Mesenchymal stem cell (in vitro differentiated cells and primary cell): ENCODE measurements at regions not wholly inside any gene's neighbourhood (a gene's known extent, or its start where the extent isn't known, plus 50 kb on each side); places are given as distances from the start of the nearest gene placed in this dataset.
"Not testable (repeated sequence)": the region's sequence is repeated elsewhere in the genome, so short reads cannot be mapped to it uniquely, and the experiment has no call there.

Experiments used
- DNase-seq: peaks from one replicate; pipeline ENCODE4 v3.0.0-alpha.2; 2013
- H2AFZ ChIP-seq: one replicate; pipeline ENCODE4 v1.6.1; 2013; ENCODE audit warnings: low read depth, mild to moderate bottlenecking, control low read depth, inconsistent platforms, low read length, moderate library complexity
- H2AK5ac ChIP-seq: 2 replicates; pipeline ENCODE4 v1.6.1; 2013; ENCODE audit warnings: low read length, moderate library complexity, mild to moderate bottlenecking, inconsistent platforms; ENCODE audit not compliant: severe bottlenecking
- H2BK120ac ChIP-seq: one replicate; pipeline ENCODE4 v1.6.1; 2013; ENCODE audit warnings: low read depth, mild to moderate bottlenecking, inconsistent platforms, low read length, moderate library complexity
- H2BK12ac ChIP-seq, 2 experiments: one replicate each; pipeline ENCODE4 v1.6.1; 2013; ENCODE audit warnings: inconsistent platforms in 2 of 2, low read length in 2 of 2, mild to moderate bottlenecking in 2 of 2, moderate library complexity in 2 of 2, control low read depth in 1 of 2
- H2BK15ac ChIP-seq: one replicate; pipeline ENCODE4 v1.6.1; 2013; ENCODE audit warnings: mild to moderate bottlenecking, low read depth, inconsistent platforms; ENCODE audit not compliant: poor library complexity, severe bottlenecking
- H2BK5ac ChIP-seq: 2 replicates; pipeline ENCODE4 v1.6.1; 2013; ENCODE audit warnings: low read depth, mild to moderate bottlenecking, low read length, control low read depth, inconsistent platforms; ENCODE audit not compliant: poor library complexity, severe bottlenecking
- H3K14ac ChIP-seq, 2 experiments: one replicate each; pipeline ENCODE4 v1.6.1; 2013; ENCODE audit warnings: inconsistent platforms in 2 of 2, low read length in 2 of 2, control low read depth in 1 of 2, mild to moderate bottlenecking in 1 of 2, moderate library complexity in 1 of 2
- H3K18ac ChIP-seq, 2 experiments: one replicate each; pipeline ENCODE4 v1.6.1; 2013; ENCODE audit warnings: inconsistent platforms in 2 of 2, low read length in 2 of 2, control low read depth in 1 of 2, low read depth in 1 of 2, mild to moderate bottlenecking in 1 of 2
- H3K23ac ChIP-seq, 2 experiments: one replicate each; pipeline ENCODE4 v1.6.1; 2013; ENCODE audit warnings: inconsistent platforms in 2 of 2, low read length in 2 of 2, mild to moderate bottlenecking in 2 of 2, moderate library complexity in 2 of 2, control low read depth in 1 of 2
- H3K27ac ChIP-seq: 2 replicates; pipeline ENCODE4 v1.5.1; 2013; ENCODE audit warnings: mild to moderate bottlenecking, moderate library complexity, low read length, control low read depth, inconsistent platforms; ENCODE audit not compliant: poor library complexity, severe bottlenecking
- H3K27me3 ChIP-seq, 2 experiments: 2 replicates each; pipeline versions ENCODE4 v1.6.1 to v1.7.0; 2013; ENCODE audit warnings: low read length in 2 of 2, mild to moderate bottlenecking in 2 of 2, moderate library complexity in 2 of 2, control low read depth in 1 of 2, inconsistent platforms in 1 of 2; ENCODE audit not compliant: control insufficient read depth in 1 of 2, insufficient read depth in 1 of 2
- H3K36me3 ChIP-seq, 2 experiments: 2 replicates each; pipeline versions ENCODE4 v1.6.1 to v1.7.0; 2013; ENCODE audit warnings: low read length in 2 of 2, control low read depth in 1 of 2, inconsistent platforms in 1 of 2, low read depth in 1 of 2, mild to moderate bottlenecking in 1 of 2; ENCODE audit not compliant: insufficient read depth in 2 of 2, control insufficient read depth in 1 of 2
- H3K4ac ChIP-seq, 2 experiments: one replicate each; pipeline ENCODE4 v1.6.1; 2013; ENCODE audit warnings: inconsistent platforms in 2 of 2, low read length in 2 of 2, mild to moderate bottlenecking in 2 of 2, moderate library complexity in 2 of 2, control low read depth in 1 of 2, low read depth in 1 of 2
- H3K4me1 ChIP-seq: 2 replicates; pipeline ENCODE4 v1.6.1; 2013; ENCODE audit warnings: low read depth, low read length, control low read depth; ENCODE audit not compliant: control insufficient read depth, insufficient read depth
- H3K4me2 ChIP-seq: 2 replicates; pipeline ENCODE4 v1.6.1; 2013; ENCODE audit warnings: low read length, mild to moderate bottlenecking, inconsistent platforms; ENCODE audit not compliant: poor library complexity, severe bottlenecking
- H3K4me3 ChIP-seq, 2 experiments: 2 replicates each; pipeline versions ENCODE4 v1.5.1 to v1.7.0; 2013; ENCODE audit warnings: low read length in 2 of 2, mild to moderate bottlenecking in 2 of 2, control low read depth in 1 of 2, low read depth in 1 of 2; ENCODE audit not compliant: insufficient read depth in 1 of 2
- H3K79me1 ChIP-seq: replicated peaks from 2 replicates; pipeline ENCODE4 v1.6.1; 2013; ENCODE audit warnings: mild to moderate bottlenecking, control low read depth, low read length, inconsistent platforms; ENCODE audit not compliant: poor library complexity, severe bottlenecking
- H3K9ac ChIP-seq: 2 replicates; pipeline ENCODE4 v1.7.0; 2013; ENCODE audit warnings: mild to moderate bottlenecking, low read length, moderate library complexity
- H3K9me3 ChIP-seq: 2 replicates; pipeline ENCODE4 v1.7.0; 2013; ENCODE audit warnings: mild to moderate bottlenecking, low read length; ENCODE audit not compliant: control insufficient read depth
- H4K8ac ChIP-seq: one replicate; pipeline ENCODE4 v1.6.1; 2013; ENCODE audit warnings: inconsistent platforms, mild to moderate bottlenecking, low read length, moderate library complexity
- H4K91ac ChIP-seq: one replicate; pipeline ENCODE4 v1.6.1; 2013; ENCODE audit warnings: mild to moderate bottlenecking, low read length, inconsistent platforms
- WGBS: methylation state at CpG from one replicate; pipeline ENCODE4 v1.1.7; 2013; ENCODE audit warnings: mixed read lengths; 5-methylcytosine and 5-hydroxymethylcytosine counted together

- no peak overlapping the region for H3K4me3 ChIP-seq
- no peak overlapping the region for H3K23ac ChIP-seq
- no peaks in the 10 kb centered on the region for H3K36me3 ChIP-seq
Measured at GRCh38 chr1:234889643-234890042, 239.0 kb downstream of the TOMM20 start.

GRCh38 chr1:234888247-234888646 is 240.4 kb downstream of the TOMM20 start:
- not testable (repeated sequence) for H3K4me2 ChIP-seq, H3K9ac ChIP-seq, H2BK15ac ChIP-seq, H3K18ac ChIP-seq, H3K23ac ChIP-seq, H2AK5ac ChIP-seq, H2BK12ac ChIP-seq, H3K27me3 ChIP-seq, H4K8ac ChIP-seq, H3K4me3 ChIP-seq, H3K4me1 ChIP-seq, H3K9me3 ChIP-seq, H3K14ac ChIP-seq, H2AFZ ChIP-seq, H2BK120ac ChIP-seq, H3K27ac ChIP-seq, H3K79me1 ChIP-seq, H3K36me3 ChIP-seq, H3K4ac ChIP-seq, DNase-seq, H2BK5ac ChIP-seq, H4K91ac ChIP-seq
- 95% methylated on average over 5 of the region's 5 CpGs for WGBS

More at GRCh38 chr1:234889643-234890042, 239.0 kb downstream of the TOMM20 start:
- no peak overlapping the region for H3K4me2 ChIP-seq
- no peaks in the 10 kb centered on the region for H3K9me3 ChIP-seq
- no peak overlapping the region for H2BK120ac ChIP-seq
- no peak overlapping the region for H3K14ac ChIP-seq
- no peak for DNase-seq
- H3K27ac ChIP-seq: no peak overlapping the region
- no peaks in the 10 kb centered on the region for H3K27me3 ChIP-seq
- H4K8ac ChIP-seq: no peak overlapping the region
- H2BK5ac ChIP-seq: no peak overlapping the region
- no peak overlapping the region for H3K9ac ChIP-seq
- H3K79me1 ChIP-seq: no peaks in the 10 kb centered on the region
- no peak overlapping the region for H3K4ac ChIP-seq
- H2AFZ ChIP-seq: no peak overlapping the region
- H3K4me1 ChIP-seq: peaks cover 9% of the 10 kb centered on the region
- peak overlapping the region in 1 of 2 experiments; percentile 71 for H3K18ac ChIP-seq
- peak overlapping the region in 1 of 2 experiments; percentile 51 for H2BK12ac ChIP-seq
- H2AK5ac ChIP-seq: no peak overlapping the region
- WGBS: 76% methylated on average over 7 of the region's 7 CpGs
- H4K91ac ChIP-seq: no peak overlapping the region
- H2BK15ac ChIP-seq: no peak overlapping the region

- Histone ChIP-seq H3K79me1 (no peaks in the 10 kb centered on the region), H4K8ac (no peak overlapping the region), H3K18ac (no peak overlapping the region), H2BK120ac (no peak overlapping the region), H3K14ac (peak overlapping the region in 1 of 2 experiments; percentile 44), H3K4me3 (peak overlapping the region in 1 of 2 experiments; percentile 29), H2BK12ac (no peak overlapping the region), H3K4me1 (peaks cover 5% of the 10 kb centered on the region), H3K4ac (no peak overlapping the region), H3K4me2 (no peak overlapping the region), H2BK5ac (no peak overlapping the region), H2AFZ (no peak overlapping the region), H2AK5ac (no peak overlapping the region), H3K27me3 (no peaks in the 10 kb centered on the region), H2BK15ac (no peak overlapping the region), H3K23ac (no peak overlapping the region), H4K91ac (no peak overlapping the region), H3K9ac (peak overlapping the region; percentile 41), H3K27ac (no peak overlapping the region), H3K36me3 (no peaks in the 10 kb centered on the region), H3K9me3 (peaks cover 3% of the 10 kb centered on the region)
- 57% methylated on average over 13 of the region's 13 CpGs for WGBS
- DNase-seq: peak; percentile 46
Measured at GRCh38 chr1:234887016-234887900, 241.4 kb downstream of the TOMM20 start.

- Histone ChIP-seq H4K91ac (peak overlapping the region; percentile 45), H3K4me2 (no peak overlapping the region), H2BK12ac (peak overlapping the region in 1 of 2 experiments; percentile 75), H3K79me1 (no peaks in the 10 kb centered on the region), H3K4me1 (peaks cover 3% of the 10 kb centered on the region), H3K9me3 (peaks cover 3% of the 10 kb centered on the region), H2BK120ac (no peak overlapping the region), H3K4me3 (peak overlapping the region in 1 of 2 experiments; percentile 29), H3K14ac (peak overlapping the region in 1 of 2 experiments; percentile 44), H3K23ac (no peak overlapping the region), H2AK5ac (no peak overlapping the region), H2BK15ac (peak overlapping the region; percentile 77), H3K36me3 (no peaks in the 10 kb centered on the region), H3K9ac (peak overlapping the region; percentile 41), H4K8ac (no peak overlapping the region), H2AFZ (no peak overlapping the region), H2BK5ac (no peak overlapping the region), H3K27me3 (no peaks in the 10 kb centered on the region), H3K4ac (no peak overlapping the region), H3K18ac (peak overlapping the region in 1 of 2 experiments; percentile 4), H3K27ac (no peak overlapping the region)
- 80% methylated on average over 15 of the region's 15 CpGs for WGBS
- no peak for DNase-seq
Measured at GRCh38 chr1:234886081-234886984, 242.3 kb downstream of the TOMM20 start.
